Stimulated activated CD4-positive, alpha-beta T cell treated with anti-CD3 and anti-CD28 coated beads, Interleukin-15, amount 100 ng/mL, for 1 hour (primary cell): ENCODE measurements at regions not wholly inside any gene's neighbourhood (a gene's known extent, or its start where the extent isn't known, plus 50 kb on each side); places are given as distances from the start of the nearest gene placed in this dataset.

Source experiments
- DNase-seq, 2 donors: peaks; one replicate each; pipeline ENCODE4 v3.0.0-alpha.2; 2020; ENCODE audit warnings: low read depth in 1 of 2, low spot score in 1 of 2

GRCh38 chr3:95887114-95887513 is 927.3 kb upstream of the EPHA6 start:
- DNase-seq: no peak

- DNase-seq: no peak
Observed at GRCh38 chr3:95894820-95895219, 919.6 kb upstream of the EPHA6 start.

DNA sequence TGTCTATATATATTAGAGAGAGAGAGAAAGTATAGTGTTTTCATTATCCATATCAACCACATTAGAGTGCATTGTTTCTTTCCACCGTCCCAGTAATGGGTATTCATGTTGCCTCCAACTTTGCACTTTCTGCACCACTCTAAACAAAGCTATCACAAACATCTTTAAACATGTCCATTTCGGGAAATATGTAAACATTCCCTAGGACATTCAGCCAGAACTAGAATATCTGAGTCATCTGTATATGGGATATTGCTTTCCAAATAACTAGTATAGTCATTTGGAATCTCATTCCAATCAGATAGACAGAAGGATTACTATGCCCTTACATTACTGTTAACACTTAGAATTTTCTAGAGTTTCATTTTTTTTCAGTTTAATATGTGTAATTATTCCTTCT is 914.9 kb upstream of the EPHA6 start:
- DNase-seq: no peak

GRCh38 chr3:95899911-95900310 is 914.5 kb upstream of the EPHA6 start:
- DNase-seq: no peak

DNA sequence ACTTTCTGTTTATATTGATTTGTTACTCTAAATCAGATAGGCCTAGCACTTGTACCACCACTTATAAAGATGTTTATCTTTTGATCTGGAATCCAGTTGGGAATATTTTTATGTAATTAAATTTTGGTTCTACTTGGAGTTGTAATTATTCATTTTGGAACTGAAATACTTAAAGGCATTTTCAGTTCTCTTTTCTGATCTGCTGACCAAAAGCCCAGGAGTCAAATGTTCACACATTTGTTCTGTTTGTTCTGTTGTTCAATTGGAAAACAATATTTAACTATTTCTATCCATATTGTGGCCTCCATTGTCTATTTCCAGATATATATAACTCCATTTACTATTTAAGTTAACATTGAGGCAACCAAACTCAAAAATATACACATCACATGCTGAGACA is 912.4 kb upstream of the EPHA6 start:
- DNase-seq: no peak

DNA sequence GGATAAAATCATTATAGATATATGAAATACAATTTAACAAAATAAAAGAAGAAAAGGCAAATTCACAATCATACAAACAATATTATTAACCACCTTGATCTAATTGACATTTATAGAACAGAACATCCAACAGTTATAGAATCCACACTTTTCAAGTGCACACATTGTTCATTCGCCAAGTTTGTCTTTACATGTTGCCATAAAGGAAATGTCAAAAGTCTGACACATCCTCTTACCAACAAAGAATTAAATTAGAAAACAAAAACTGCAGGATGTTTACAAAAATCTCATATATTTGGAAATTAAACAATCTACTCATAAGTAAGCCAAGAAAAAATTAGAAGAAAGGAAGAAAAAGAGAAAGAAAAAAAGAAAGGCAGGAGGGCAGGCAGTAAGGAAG is 909.2 kb upstream of the EPHA6 start:
- no peak for DNase-seq

GRCh38 chr3:95911767-95912166 is 902.6 kb upstream of the EPHA6 start:
- no peak for DNase-seq

GRCh38 chr3:95923496-95924210 is 890.7 kb upstream of the EPHA6 start:
- DNase-seq: no peak

GRCh38 chr3:95926904-95927501 is 887.4 kb upstream of the EPHA6 start:
- no peak for DNase-seq

GRCh38 chr3:95934181-95934580 is 880.2 kb upstream of the EPHA6 start:
- DNase-seq: no peak

- DNase-seq: no peak
Observed at GRCh38 chr3:95939235-95939809, 875.1 kb upstream of the EPHA6 start.

- DNase-seq: no peak
Observed at GRCh38 chr3:95965704-95966336, 848.6 kb upstream of the EPHA6 start.

GRCh38 chr3:95971573-95971972 is 842.8 kb upstream of the EPHA6 start:
- no peak for DNase-seq

DNA sequence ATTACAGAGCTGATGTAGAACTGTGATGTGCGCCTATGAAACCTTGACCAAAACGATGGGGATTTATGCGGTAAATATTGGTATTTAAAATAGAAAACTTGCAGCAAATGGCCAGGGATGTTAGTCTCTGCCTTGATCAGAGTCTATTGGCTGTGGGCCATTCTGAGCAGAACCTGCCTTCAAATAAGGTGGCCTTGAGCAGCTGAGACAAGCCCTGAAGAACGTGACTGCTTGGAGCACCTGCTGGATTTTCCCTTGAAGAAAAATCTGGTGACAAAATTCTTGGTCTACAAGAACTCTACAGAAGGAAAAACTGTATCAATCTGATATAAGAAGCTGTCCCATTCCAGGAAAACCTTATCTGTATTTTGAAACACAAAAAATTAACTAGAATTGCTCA is 820.1 kb upstream of the EPHA6 start:
- DNase-seq: no peak

- DNase-seq: no peak
Observed at GRCh38 chr3:96000966-96001365, 813.4 kb upstream of the EPHA6 start.

GRCh38 chr3:96007650-96008195 is 806.7 kb upstream of the EPHA6 start:
- no peak for DNase-seq

DNA sequence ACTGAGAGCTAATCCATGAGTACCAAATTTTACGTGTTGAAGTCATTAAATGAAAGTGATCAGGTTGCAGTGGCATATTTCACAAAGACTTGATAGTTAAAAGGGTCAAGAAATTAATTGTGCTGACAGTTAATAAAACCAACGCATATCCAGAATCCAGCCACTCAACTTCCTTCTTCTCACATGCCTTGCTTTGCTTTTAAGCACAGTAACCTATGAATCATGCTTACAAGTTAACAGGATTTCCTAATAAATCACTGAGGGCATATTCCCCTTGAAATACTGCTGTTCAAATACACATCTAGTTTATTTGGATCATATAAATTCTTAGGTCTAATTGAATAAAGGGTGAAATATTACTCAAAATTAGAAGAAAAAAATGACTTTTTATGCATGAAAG is 801.5 kb upstream of the EPHA6 start:
- DNase-seq: no peak

DNA sequence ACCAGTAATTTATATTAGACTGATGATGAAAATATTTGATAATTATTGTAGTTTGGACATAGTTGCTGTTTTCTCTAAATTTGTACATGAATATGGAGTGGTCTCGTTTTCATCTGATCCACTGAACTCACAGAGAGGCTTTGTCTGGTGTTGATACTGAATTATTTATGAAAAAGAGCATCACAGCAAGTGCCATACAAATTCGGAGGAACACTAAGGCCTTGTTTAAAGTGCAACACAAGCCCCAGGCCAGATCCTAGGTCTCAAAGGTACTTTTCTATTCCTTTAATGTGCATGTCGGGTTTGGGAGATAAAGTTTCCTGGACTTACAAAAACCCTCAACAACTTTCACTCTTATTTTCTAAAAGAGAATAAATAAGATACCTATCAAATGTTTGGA is 796.8 kb upstream of the EPHA6 start:
- DNase-seq: no peak

DNA sequence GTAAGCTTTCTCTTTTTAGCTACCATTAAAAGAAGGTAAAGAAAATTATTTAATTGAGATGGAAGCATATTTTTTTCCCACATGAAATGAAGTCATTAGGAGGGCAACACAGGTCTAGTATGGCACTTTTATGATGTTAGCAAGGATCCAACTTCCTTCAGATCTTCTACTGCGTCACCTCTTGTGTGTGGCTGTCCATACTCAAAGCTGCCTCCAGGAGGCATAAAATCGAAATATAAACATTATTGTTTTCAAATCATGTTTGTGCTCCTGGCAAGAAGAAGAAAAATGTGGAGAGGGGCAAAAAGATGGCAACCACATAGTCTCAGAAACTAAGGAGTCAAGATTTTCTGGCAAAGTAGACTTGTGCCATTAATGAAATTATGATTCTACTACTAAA is 791.7 kb upstream of the EPHA6 start:
- DNase-seq: no peak

- no peak for DNase-seq
Observed at GRCh38 chr3:96027718-96028117, 786.7 kb upstream of the EPHA6 start.

DNA sequence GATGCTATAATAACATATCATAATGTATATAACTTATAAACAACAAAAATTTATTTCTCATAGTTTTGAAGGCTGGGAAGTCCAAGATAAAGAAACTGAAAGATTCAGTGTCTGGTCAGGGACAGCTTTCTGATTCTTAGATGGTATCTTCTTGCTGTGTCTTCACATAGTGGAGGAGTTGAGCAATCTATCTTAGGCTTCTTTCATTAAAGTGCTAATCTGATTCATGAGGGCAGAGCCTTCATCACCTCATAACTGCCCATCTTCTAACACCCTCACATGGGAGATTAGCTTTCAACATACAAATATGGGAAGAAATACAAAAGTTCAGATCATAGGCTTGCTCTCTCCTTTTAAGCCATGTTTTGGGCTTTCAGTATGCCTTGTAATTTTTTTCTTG is 774.8 kb upstream of the EPHA6 start:
- DNase-seq: no peak

DNA sequence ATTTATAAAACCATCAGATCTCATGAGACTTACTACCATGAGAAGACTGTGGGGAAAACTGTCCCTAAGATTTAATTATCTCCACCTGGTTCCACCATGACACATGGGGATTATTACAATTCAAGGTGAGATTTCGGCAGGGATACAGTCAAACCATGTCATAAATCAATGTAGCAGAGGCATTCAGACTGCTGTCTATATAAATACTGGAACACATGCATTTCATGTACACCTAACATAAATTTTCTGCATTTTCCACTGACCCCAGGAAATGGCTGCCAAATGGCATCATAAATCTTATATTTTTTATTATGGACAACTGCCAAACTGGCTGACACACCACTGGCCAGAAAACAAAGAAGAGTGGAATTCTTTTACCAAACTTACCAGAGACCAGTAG is 755.1 kb upstream of the EPHA6 start:
- DNase-seq: no peak
